ENCODE measurements at regions not wholly inside any gene's neighbourhood (a gene's known extent, or its start where the extent isn't known, plus 50 kb on each side); places are given as distances from the start of the nearest gene placed in this dataset.

- no peaks in the 10 kb centered on the region for H4K20me1 ChIP-seq (ENCODE audit: insufficient read depth, low read length)
- no peaks in the 10 kb centered on the region for H3K4me1 ChIP-seq (ENCODE audit: insufficient read depth, low read length)
- no peak for TF ChIP-seq CTCF (IDR thresholded peaks at IDR 0.05; ENCODE audit: extremely low read depth, low read depth, low read length)
- H3K36me3 ChIP-seq (ENCODE audit: insufficient read depth, low read length) = no peaks in the 10 kb centered on the region
- H3K4me3 ChIP-seq (ENCODE audit: insufficient read depth, low read length) = no peak overlapping the region
- H3K4me2 ChIP-seq (ENCODE audit: insufficient read depth, low read length) = no peak overlapping the region
- H2AFZ ChIP-seq (ENCODE audit: low read length) = no peak overlapping the region
- no peak for DNase-seq (ENCODE audit: insufficient read length, low spot score, missing footprints)
- no peaks in the 10 kb centered on the region for H3K79me2 ChIP-seq (ENCODE audit: insufficient read depth, low read length)
- no peak overlapping the region for H3K27ac ChIP-seq (ENCODE audit: low read depth, low read length)
- H3K27me3 ChIP-seq (ENCODE audit: insufficient read depth, low read length) = no peaks in the 10 kb centered on the region
- H3K9me3 ChIP-seq (ENCODE audit: low read depth, low read length) = peaks cover 9% of the 10 kb centered on the region
Observed at GRCh38 chr2:5026571-5027234, 665.5 kb upstream of the SOX11 start.

GRCh38 chr2:5035057-5035488 lies 657.1 kb upstream of the SOX11 start:
- no peaks in the 10 kb centered on the region for H3K36me3 ChIP-seq (ENCODE audit: insufficient read depth, low read length)
- peaks cover 3% of the 10 kb centered on the region for H3K9me3 ChIP-seq (ENCODE audit: low read depth, low read length)
- no peaks in the 10 kb centered on the region for H3K4me1 ChIP-seq (ENCODE audit: insufficient read depth, low read length)
- H4K20me1 ChIP-seq (ENCODE audit: insufficient read depth, low read length) = no peaks in the 10 kb centered on the region
- H3K4me2 ChIP-seq (ENCODE audit: insufficient read depth, low read length) = no peak overlapping the region
- no peak for TF ChIP-seq CTCF (IDR thresholded peaks at IDR 0.05; ENCODE audit: extremely low read depth, low read depth, low read length)
- no peaks in the 10 kb centered on the region for H3K79me2 ChIP-seq (ENCODE audit: insufficient read depth, low read length)
- H3K4me3 ChIP-seq (ENCODE audit: insufficient read depth, low read length) = no peak overlapping the region
- no peak overlapping the region for H3K27ac ChIP-seq (ENCODE audit: low read depth, low read length)
- H2AFZ ChIP-seq (ENCODE audit: low read length) = no peak overlapping the region
- no peaks in the 10 kb centered on the region for H3K27me3 ChIP-seq (ENCODE audit: insufficient read depth, low read length)
- DNase-seq (ENCODE audit: insufficient read length, low spot score, missing footprints) = no peak

- H3K4me3 ChIP-seq (ENCODE audit: insufficient read depth, low read length) = no peak overlapping the region
- no peak for DNase-seq (ENCODE audit: insufficient read length, low spot score, missing footprints)
- H3K4me1 ChIP-seq (ENCODE audit: insufficient read depth, low read length) = no peaks in the 10 kb centered on the region
- no peaks in the 10 kb centered on the region for H3K36me3 ChIP-seq (ENCODE audit: insufficient read depth, low read length)
- no peak for TF ChIP-seq CTCF (IDR thresholded peaks at IDR 0.05; ENCODE audit: extremely low read depth, low read depth, low read length)
- H4K20me1 ChIP-seq (ENCODE audit: insufficient read depth, low read length) = no peaks in the 10 kb centered on the region
- no peak overlapping the region for H3K4me2 ChIP-seq (ENCODE audit: insufficient read depth, low read length)
- no peaks in the 10 kb centered on the region for H3K79me2 ChIP-seq (ENCODE audit: insufficient read depth, low read length)
- no peak overlapping the region for H2AFZ ChIP-seq (ENCODE audit: low read length)
- no peaks in the 10 kb centered on the region for H3K27me3 ChIP-seq (ENCODE audit: insufficient read depth, low read length)
- H3K9me3 ChIP-seq (ENCODE audit: low read depth, low read length) = peaks cover 3% of the 10 kb centered on the region
- H3K27ac ChIP-seq (ENCODE audit: low read depth, low read length) = no peak overlapping the region
Observed at GRCh38 chr2:5036256-5036655, 655.9 kb upstream of the SOX11 start.

GRCh38 chr2:5039241-5039975 lies 652.8 kb upstream of the SOX11 start:
- Histone ChIP-seq H4K20me1 (ENCODE audit: insufficient read depth, low read length) (no peaks in the 10 kb centered on the region), H2AFZ (ENCODE audit: low read length) (no peak overlapping the region), H3K27ac (ENCODE audit: low read depth, low read length) (no peak overlapping the region), H3K4me2 (ENCODE audit: insufficient read depth, low read length) (no peak overlapping the region), H3K27me3 (ENCODE audit: insufficient read depth, low read length) (no peaks in the 10 kb centered on the region), H3K4me3 (ENCODE audit: insufficient read depth, low read length) (no peak overlapping the region), H3K9me3 (ENCODE audit: low read depth, low read length) (peaks cover 3% of the 10 kb centered on the region), H3K79me2 (ENCODE audit: insufficient read depth, low read length) (no peaks in the 10 kb centered on the region), H3K4me1 (ENCODE audit: insufficient read depth, low read length) (no peaks in the 10 kb centered on the region), H3K36me3 (ENCODE audit: insufficient read depth, low read length) (no peaks in the 10 kb centered on the region)
- TF ChIP-seq CTCF (IDR thresholded peaks at IDR 0.05; ENCODE audit: extremely low read depth, low read depth, low read length) = no peak
- DNase-seq (ENCODE audit: insufficient read length, low spot score, missing footprints) = no peak
